ENCODE measurements at regions not wholly inside any gene's neighbourhood (a gene's known extent, or its start where the extent isn't known, plus 50 kb on each side); places are given as distances from the start of the nearest gene placed in this dataset.

DNA sequence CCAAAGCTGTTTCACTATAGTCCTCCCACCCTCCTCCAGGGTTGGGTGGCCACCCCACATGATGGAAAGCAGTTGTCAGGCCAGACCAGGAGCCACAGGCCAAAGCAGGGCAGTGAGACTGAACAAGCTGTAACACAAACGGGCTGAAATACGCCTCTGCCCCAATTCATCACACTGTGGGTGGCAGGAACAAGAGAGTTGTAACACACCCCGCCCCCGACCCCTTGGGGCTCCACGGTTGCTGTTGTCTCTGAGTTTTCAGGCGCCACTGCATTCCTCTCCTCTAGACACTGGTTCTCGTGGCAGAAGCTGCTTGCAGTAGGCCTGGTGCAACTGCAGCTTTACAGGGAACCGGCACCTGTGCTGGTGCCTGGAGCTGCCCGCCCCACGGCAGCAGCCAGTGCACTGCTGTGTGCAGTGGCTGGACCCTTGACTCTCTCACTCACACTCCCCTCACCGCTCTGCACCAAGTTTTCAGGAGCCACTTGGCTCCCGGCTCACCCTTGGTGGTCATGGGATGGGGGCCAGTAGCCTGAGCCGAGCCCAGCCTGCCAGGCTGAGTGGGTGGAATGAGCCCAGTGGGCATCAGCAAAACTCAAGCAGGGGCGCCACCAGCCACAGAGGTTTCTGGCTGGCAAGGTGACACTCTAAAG, 1314.5 kb upstream of the MIR17HG start:
- TF ChIP-seq, protein P1, sequence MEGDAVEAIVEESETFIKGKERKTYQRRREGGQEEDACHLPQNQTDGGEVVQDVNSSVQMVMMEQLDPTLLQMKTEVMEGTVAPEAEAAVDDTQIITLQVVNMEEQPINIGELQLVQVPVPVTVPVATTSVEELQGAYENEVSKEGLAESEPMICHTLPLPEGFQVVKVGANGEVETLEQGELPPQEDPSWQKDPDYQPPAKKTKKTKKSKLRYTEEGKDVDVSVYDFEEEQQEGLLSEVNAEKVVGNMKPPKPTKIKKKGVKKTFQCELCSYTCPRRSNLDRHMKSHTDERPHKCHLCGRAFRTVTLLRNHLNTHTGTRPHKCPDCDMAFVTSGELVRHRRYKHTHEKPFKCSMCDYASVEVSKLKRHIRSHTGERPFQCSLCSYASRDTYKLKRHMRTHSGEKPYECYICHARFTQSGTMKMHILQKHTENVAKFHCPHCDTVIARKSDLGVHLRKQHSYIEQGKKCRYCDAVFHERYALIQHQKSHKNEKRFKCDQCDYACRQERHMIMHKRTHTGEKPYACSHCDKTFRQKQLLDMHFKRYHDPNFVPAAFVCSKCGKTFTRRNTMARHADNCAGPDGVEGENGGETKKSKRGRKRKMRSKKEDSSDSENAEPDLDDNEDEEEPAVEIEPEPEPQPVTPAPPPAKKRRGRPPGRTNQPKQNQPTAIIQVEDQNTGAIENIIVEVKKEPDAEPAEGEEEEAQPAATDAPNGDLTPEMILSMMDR (IDR thresholded peaks at IDR 0.05), result no peak
- TF ChIP-seq POLR2A (IDR thresholded peaks at IDR 0.05), result no peak

Data from thyroid gland (tissue), 4 donors.